ENCODE measurements at regions not wholly inside any gene's neighbourhood (a gene's known extent, or its start where the extent isn't known, plus 50 kb on each side); places are given as distances from the start of the nearest gene placed in this dataset.

DNA sequence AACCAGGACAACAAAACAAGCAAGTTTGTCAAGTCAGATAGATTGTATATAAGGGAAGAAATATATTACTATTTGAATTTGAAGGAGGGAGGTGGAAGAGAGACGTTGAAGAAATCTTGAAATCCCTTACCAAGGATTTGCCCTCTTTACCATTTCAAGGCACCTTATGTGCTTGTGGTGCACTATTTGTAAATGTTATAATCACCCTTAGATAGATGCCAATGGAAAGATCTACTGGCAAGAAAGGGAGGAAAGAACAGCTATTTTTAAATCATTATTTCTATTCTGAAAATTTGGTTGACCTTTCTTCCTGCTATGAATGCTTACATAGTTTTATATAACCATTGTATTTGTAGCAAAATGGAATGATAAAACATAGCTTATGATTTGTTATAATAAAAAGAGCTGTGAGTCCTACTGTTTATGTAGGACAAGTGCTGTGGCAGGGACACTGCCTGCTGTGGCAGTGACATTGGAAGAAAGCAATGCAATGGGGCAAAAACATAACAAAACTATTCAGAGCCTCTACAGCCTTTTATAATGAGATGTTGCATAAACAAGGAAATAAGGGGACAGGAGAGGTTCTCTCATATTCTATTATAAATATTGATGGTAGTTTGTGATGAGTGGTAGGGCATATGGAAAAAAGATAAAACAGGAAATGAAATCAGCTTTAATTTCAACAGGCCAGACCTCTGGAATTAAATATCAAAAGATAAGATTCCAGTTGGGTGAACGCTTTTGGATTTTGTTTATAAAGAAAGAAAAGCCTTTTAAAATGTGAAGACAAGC lies 1145.2 kb upstream of the GJE1 start:
- TF ChIP-seq, protein P1, sequence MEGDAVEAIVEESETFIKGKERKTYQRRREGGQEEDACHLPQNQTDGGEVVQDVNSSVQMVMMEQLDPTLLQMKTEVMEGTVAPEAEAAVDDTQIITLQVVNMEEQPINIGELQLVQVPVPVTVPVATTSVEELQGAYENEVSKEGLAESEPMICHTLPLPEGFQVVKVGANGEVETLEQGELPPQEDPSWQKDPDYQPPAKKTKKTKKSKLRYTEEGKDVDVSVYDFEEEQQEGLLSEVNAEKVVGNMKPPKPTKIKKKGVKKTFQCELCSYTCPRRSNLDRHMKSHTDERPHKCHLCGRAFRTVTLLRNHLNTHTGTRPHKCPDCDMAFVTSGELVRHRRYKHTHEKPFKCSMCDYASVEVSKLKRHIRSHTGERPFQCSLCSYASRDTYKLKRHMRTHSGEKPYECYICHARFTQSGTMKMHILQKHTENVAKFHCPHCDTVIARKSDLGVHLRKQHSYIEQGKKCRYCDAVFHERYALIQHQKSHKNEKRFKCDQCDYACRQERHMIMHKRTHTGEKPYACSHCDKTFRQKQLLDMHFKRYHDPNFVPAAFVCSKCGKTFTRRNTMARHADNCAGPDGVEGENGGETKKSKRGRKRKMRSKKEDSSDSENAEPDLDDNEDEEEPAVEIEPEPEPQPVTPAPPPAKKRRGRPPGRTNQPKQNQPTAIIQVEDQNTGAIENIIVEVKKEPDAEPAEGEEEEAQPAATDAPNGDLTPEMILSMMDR (IDR thresholded peaks at IDR 0.05; ENCODE audit: poor library complexity, severe bottlenecking), result no peak
- TF ChIP-seq RAD21 (conservative IDR thresholded peaks at IDR 0.05) (no peak), MXI1 (conservative IDR thresholded peaks at IDR 0.05; ENCODE audit: poor library complexity, severe bottlenecking) (no peak), POLR2AphosphoS5 (IDR thresholded peaks at IDR 0.05) (no peak), EZH2 (IDR thresholded peaks at IDR 0.05; ENCODE audit: borderline replicate concordance, insufficient read depth, low read length, poor library complexity, severe bottlenecking) (no peak), SMC3 (conservative IDR thresholded peaks at IDR 0.05; ENCODE audit: poor library complexity) (no peak)
- TF ChIP-seq, protein P2, sequence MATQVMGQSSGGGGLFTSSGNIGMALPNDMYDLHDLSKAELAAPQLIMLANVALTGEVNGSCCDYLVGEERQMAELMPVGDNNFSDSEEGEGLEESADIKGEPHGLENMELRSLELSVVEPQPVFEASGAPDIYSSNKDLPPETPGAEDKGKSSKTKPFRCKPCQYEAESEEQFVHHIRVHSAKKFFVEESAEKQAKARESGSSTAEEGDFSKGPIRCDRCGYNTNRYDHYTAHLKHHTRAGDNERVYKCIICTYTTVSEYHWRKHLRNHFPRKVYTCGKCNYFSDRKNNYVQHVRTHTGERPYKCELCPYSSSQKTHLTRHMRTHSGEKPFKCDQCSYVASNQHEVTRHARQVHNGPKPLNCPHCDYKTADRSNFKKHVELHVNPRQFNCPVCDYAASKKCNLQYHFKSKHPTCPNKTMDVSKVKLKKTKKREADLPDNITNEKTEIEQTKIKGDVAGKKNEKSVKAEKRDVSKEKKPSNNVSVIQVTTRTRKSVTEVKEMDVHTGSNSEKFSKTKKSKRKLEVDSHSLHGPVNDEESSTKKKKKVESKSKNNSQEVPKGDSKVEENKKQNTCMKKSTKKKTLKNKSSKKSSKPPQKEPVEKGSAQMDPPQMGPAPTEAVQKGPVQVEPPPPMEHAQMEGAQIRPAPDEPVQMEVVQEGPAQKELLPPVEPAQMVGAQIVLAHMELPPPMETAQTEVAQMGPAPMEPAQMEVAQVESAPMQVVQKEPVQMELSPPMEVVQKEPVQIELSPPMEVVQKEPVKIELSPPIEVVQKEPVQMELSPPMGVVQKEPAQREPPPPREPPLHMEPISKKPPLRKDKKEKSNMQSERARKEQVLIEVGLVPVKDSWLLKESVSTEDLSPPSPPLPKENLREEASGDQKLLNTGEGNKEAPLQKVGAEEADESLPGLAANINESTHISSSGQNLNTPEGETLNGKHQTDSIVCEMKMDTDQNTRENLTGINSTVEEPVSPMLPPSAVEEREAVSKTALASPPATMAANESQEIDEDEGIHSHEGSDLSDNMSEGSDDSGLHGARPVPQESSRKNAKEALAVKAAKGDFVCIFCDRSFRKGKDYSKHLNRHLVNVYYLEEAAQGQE (IDR thresholded peaks at IDR 0.05; ENCODE audit: borderline replicate concordance), result no peak

Data from neural cell (in vitro differentiated cells).